ENCODE measurements at regions not wholly inside any gene's neighbourhood (a gene's known extent, or its start where the extent isn't known, plus 50 kb on each side); places are given as distances from the start of the nearest gene placed in this dataset.

DNA sequence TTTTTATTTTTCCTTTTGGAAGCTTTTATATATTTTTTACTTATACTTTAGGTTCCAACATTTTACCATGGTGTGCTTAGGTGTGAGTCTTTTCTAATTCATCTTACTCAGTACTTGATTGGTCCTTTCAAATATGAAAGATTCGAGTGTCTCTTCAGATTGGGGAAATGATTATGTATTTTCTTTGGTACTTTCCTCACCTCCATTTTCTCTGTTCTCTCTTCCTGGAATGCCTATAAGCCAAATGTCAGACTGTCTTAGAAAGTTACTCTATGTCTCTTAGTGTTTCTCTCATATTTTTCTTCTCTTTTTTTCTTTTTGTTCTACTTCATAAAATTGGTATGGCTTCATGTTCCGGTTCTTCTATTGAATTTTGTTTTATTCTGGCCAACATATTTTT, 119.6 kb upstream of the SV2C start:
- TF ChIP-seq EZH2phosphoT487 (IDR thresholded peaks at IDR 0.05; ENCODE audit: borderline replicate concordance, low read length): no peak
- TF ChIP-seq, protein P1, sequence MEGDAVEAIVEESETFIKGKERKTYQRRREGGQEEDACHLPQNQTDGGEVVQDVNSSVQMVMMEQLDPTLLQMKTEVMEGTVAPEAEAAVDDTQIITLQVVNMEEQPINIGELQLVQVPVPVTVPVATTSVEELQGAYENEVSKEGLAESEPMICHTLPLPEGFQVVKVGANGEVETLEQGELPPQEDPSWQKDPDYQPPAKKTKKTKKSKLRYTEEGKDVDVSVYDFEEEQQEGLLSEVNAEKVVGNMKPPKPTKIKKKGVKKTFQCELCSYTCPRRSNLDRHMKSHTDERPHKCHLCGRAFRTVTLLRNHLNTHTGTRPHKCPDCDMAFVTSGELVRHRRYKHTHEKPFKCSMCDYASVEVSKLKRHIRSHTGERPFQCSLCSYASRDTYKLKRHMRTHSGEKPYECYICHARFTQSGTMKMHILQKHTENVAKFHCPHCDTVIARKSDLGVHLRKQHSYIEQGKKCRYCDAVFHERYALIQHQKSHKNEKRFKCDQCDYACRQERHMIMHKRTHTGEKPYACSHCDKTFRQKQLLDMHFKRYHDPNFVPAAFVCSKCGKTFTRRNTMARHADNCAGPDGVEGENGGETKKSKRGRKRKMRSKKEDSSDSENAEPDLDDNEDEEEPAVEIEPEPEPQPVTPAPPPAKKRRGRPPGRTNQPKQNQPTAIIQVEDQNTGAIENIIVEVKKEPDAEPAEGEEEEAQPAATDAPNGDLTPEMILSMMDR (IDR thresholded peaks at IDR 0.05; ENCODE audit: low read depth, low read length, poor library complexity, severe bottlenecking): no peak

Data from DOHH2 (cell line).